ENCODE measurements at regions not wholly inside any gene's neighbourhood (a gene's known extent, or its start where the extent isn't known, plus 50 kb on each side); places are given as distances from the start of the nearest gene placed in this dataset.
A peak's percentile ranks its signal among the peaks of the same experiment; 100 is the strongest.

DNA sequence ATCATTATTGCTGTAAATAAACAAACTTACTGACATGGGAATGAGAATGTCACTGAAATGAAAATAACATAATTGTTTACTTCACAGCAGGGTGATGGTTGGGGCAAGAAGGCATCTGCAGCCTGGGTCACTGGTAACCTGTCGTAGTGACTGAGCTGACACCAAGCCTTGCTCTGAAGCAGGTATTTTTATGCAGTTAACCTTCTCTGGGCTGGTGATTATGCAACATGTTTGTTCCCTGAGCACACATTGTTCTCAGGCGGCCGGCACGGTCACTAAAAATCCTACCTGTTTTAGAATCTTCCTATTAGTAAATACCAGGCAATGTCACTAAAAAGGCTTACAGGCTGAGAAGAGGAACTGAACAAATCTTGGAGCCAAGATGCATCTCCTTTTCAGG is 157.7 kb upstream of the NR3C1 start:
- DNase-seq (ENCODE audit: low read depth): no peak

DNA sequence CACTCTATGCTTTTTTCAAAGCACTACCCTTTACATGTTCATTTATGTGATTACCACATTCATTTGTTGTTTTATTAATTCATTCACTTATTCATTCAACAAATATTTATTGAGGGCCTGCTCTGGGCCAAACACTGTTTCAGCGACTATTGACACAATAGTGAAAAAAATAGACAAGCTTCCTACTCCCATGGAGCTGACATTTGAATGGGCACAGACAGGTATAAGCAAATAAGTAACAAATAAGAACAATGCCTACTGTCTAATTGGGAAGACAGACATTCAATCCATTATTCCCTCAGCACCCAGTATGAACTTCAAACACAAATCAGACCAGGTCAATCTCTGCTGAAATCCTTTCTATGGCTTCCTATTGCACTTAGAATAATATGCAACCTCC is 156.9 kb upstream of the NR3C1 start:
- DNase-seq (ENCODE audit: low read depth): no peak

DNA sequence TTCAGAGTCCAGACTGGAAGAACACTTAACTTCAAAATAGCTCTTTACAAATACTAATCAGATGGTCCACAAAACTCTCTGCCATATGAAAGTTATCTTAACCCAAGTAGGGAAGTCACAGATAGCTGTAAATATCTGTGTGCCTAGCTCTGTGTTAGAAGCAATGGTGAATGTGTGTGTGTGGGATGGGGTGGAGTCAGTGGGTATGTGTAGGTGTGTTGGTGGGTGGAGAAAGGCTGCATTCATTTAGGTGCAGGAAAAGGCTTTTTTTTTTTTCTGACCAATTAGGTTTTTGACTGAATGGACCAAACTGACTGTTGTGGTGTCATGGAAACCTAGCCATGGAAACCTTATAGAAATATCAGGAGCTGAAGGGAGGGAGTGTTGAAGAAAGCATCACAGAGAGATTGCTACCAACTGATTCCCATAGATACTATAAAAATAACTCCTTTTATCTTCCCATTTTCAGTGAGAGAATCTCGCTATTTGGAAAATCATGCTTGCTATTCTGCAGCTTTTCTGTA is 156.2 kb upstream of the NR3C1 start:
- DNase-seq (ENCODE audit: low read depth): no peak

DNA sequence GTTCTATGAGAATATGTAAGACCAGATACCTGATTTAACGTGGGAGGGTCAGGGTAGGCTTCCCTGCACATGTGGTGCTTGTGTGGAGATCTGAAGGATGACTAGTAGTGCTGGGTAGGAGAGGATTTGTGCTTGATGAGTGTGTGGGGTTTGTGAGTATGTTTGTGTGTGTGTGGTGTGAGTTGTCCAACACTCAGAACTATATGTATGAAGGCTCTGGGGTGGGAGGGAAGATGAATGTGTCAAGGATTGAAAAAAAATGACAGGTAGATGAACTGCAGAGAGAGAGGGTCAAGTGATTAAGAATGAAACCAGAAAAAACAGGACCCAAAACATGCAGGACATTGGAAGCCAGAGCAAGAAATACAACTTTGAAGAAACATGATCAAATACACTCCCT is 154.6 kb upstream of the NR3C1 start:
- no peak for DNase-seq (ENCODE audit: low read depth)

DNA sequence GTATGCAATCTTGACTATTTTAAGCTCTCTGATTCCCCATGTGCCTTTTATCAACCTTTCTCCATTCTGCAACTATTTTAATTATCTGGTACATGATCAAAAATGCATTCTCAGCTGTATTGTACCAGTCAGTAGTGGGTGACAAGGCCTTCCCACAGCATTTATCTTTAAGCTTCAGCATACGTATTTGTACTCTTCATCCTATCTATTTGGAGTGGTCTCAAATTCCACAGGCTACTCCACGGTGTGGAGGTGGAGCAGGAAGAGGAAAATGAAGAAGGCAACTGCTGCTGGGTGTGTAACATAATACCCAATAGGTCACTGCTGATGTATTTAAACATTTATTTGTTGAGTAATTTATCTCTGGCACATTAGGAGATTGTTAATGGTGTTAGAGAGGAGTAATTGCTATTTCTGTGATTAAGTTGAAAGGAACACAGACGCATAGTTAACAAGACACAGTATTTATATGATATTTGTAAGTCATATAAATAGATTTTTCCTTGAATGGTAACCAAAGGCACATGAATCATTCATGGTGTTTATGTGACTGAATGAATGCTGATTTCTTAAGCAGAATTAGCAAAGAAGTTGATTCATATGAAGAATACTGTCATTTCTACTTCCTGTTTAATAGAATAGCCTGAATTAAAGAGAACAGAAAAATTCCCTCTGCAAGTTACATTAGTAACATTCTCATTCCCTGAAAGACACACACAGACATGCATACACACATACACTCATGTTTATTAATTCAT is 153.8 kb upstream of the NR3C1 start:
- DNase-seq (ENCODE audit: low read depth): peak; percentile 85

DNA sequence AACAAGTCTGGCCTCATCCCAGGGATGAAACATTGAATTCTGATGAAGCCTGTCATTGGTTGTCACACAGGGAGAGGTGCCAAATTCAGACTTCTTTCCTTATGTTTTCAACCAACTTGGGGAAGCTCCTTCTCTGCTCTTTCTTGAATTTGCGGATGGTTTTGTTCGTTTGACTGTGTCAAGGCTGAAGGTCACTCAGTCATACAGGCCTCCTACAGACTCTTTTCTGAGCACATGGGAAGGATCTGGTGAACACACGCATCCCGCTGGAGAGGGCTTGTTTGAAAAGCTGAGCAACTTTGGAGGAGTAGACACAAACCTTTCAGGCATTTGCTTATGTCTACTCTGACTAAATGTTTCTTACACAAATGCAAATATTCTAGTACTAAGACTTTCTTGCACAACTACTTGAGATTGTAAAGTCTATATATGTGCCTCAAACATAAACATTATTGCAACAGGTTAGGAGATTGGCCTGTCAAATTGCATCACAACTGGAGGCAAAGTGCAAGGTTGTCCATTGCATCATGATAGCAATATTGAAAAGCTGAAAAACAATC is 151.5 kb upstream of the NR3C1 start:
- DNase-seq (ENCODE audit: low read depth): peak; percentile 81

DNA sequence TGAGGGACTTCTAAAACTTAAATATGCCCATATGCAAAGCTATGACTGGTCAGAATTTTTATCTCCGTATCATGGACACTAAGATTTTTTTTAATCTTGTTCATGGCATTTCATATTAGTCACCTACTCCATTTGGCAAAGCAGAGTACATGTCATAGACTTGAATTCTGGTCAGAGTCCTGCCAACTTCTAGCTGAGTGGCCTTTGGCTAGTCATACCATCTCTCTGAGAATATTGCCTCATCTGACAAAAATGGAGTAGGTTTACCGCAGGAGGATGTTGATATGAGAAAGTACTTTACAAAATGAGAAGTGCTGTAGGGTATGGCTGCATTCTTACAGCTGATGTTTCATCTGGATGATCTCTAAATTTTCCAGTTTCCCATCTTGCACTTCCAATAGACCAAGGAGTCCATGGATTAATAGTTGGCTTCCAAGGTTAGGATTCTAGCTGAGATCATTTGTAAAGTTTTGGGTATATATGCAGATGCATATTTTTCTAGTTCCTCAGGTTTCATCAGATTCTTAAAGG is 150.8 kb upstream of the NR3C1 start:
- DNase-seq (ENCODE audit: low read depth): peak; percentile 99

DNA sequence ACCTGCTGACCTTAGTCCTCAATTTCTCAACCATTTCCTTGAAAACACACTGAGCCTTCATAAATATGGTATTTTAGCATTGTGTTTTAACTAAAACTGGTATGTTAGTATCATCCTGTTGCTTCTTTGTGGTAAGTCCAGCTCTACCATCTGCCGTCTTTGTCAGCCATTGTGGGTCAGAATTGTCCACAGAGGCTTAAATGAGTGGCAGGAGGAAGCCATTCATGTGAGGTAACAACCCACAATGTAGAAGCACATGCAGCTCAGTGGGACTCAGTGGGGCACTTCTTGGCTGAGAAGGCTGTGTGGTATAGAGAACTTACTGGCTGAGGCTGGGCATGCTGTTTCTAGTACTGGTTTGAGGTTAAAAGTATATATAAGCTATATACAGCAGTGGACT is 149.2 kb upstream of the NR3C1 start:
- no peak for DNase-seq (ENCODE audit: low read depth)

DNA sequence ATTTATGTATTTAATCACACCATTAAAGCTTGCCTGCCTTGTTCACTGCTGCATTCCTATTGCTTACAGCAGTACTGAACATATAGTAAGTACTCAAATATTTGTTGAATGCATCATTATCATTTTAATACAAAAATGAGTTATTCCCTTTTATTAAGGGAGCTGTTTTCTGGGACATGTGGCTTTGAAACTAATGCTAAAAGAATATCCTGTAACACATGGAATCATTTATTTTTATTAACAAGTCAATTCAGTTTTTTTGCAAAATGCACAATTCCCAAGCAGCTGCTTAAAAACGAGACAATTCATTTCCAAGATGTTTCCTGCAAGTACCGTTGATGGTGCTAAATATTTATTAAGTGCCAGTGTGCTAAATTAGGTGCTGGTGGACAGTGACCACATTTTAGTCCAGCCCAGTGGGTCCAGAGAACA is 148.3 kb upstream of the NR3C1 start:
- no peak for DNase-seq (ENCODE audit: low read depth)

DNA sequence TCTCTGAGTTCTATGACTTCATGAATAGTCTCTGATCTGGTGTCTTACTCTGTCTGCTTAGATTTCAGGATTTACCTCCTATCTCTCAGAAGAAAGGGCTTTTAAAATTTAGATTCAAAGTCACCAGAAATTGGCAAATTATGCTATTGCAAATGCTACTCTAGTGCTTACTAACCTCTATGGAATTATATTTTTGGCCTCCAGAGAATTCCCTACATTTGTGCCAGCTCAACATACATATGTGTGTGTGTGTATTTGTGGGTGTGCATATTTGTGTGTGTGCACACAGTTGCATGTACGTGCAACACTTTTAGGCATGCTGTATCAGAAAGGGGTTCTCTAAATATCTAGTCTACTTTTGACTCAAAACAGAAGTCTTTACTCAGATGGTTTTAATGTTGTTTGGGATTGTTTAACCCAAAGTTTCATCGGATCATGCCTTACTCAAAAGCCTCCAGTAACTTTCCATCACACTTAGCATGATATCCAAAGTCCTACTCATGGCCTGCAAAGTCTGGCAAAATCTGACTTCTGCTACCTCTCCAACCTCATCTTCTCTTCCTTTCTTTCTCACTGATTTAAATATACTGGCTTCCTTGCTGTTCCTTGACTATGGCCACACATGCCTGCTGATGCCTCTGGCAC is 147.6 kb upstream of the NR3C1 start:
- no peak for DNase-seq (ENCODE audit: low read depth)

DNA sequence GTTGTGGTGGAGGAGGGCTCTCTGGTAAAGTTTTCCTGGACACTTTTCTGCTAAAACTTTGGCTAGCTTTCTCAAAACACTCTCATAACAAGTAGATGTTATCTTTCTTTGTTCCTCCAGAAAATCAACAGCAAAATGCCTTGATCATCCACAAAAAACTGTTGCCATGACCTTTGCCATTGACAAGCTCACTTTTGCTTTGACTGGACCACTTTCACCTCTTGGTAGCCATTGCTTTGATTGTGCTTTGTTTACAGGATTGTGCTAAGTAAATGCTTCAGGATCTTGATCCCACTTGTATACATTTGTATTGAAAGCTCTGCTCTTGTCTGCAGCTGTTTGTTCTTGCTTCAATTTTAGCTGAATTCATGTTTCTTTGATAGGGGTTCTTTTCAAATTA is 143.9 kb upstream of the NR3C1 start:
- no peak for DNase-seq (ENCODE audit: low read depth)

DNA sequence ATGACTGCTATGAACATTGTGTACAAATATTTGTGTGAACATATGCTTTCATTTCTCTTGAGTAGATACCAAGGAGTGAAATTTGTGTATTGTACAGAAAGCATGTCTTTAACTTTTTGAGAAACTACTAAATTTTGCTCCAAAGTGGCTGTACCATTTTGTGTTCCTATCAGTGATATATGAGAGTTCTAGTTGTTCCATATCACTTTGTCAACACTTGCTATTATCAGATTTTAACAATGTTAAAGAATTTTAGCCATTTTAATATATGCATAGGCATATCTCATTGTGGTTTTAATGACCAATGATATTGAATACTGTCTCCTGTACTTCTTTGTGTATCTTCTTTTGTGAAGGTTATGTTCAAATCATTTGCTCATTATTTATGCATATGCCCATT is 142.9 kb upstream of the NR3C1 start:
- DNase-seq (ENCODE audit: low read depth): no peak

DNA sequence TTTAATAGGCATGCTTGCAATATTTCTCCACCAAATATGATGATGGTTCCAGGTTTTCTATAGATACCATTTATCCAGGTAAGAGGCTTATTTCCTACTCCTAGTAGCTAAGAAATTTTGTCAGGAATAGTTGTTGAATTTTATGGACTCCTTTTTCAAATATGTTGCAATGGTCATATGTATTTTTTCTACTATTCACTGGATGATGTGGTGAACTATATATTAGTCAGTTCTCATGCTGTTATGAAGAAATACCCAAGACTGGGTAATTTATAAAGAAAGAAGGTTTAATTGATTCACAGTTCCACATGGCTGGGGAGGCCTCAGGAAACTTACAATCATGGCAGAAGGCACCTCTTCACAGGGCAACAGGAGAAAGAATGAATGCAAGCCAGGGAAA is 141.1 kb upstream of the NR3C1 start:
- no peak for DNase-seq (ENCODE audit: low read depth)

DNA sequence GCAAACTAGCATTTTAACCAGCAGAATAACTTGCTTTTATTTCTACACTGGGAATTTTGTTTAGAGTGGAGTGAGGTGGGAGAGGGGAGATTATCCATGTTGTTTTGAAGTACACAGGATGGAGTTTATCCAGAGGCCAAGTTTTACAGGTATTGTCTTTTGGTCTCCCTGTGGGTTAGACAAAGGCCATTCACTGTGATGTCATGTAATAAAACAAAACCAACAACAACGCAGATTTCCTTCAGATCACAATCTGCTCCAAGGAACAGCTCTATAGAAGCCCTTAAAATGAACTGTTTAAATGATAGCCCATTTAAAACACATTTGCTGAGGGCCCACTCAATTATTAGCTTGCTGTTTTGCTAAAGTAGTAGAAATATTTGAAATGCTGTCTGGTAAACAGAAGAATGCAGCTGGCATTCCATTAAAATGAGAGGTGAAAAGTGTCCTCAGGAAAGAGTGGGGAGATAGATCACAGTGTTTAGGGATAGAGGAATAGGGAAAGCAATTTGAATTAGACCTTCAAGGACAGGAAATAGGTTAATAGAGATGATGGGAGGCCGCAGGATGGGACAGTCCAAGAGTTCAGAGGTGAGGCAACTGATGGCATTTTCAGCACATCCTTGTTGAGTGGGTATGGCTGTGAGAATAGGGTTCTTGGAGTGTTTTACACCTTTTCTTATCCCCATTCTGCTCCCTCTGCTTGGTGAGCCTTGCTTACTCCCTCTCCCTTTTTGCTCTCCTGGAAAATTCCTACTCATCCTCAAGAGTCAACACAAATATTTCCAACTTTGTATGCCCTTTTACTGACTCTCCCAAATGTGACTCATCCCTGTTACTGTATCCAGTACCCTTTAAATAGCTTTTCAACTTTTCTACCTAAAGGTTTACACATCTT is 140.1 kb upstream of the NR3C1 start:
- DNase-seq (ENCODE audit: low read depth): peak; percentile 61

DNA sequence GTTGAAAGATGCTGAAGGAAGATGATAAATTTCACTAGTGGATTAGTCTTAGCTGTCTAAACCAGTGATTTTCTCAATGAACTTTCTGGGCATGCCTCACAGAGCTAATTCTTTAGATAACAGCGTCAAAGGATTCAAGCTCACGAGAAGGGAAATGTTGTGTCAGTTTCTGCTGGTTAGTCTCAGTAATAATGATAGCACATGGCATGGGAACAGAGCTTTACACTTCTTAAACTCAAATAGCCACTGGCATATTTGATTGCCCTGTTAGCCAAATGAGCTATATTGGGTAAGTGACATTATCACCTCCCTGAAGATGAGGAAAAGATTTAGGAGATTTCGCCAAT is 139.3 kb upstream of the NR3C1 start:
- peak; percentile 42 for DNase-seq (ENCODE audit: low read depth)

DNA sequence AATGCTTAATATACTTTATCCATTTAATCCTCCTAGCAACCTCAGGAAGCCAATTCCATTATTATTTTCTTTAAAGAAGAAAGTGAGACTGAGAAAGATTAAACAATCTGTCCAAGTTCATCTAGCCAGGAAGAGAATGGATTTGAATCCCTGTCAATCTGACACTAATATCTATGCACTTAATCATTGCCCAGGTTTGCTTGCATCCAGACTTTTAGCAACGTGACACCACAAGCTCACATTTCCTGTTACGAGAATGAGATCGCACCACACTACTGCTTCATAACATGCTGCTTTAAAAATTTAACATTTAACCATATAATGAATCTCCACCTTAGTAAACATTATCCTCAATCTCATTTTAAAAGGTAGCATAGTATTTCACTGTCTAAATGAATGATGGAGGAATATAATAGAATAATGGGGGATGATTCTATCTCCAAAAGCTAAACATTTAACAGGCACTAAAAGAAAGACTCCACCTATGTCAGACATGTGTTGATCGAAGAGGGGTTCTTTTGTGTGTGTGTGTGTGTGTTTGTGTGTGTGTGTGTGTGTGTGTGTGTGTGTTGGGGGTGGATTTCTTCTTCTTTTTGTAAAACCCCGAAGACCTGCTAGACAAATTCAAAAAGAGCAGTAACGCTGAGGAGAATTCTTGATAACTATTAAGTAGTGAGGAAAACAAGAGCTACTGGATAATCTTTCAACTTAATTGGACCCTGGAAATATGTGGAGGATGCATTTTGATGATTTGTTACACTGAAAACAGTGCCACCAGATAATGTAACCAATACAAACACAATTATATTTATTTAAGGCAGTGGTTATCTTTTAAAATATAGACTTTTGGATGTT is 138.7 kb upstream of the NR3C1 start:
- peak; percentile 82 for DNase-seq (ENCODE audit: low read depth)

DNA sequence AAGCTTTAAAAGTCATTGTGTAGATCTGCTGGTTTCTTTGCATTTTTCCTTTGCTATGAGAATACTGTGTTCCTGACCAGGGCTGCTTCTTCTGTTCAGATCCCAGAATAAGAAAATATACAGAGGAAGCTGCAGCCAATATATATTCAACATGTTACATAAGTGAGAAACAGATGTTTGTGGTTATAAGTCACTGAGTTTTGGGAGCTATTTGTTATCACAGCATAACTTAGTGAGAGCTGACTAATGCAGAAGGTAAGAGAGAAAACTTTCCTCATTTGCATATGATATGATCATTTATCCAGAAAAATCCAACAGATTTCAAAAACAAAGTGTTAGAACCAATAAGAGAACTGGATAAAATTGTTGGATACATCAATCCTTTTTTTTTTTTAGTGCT is 136.3 kb upstream of the NR3C1 start:
- DNase-seq (ENCODE audit: low read depth): no peak

DNA sequence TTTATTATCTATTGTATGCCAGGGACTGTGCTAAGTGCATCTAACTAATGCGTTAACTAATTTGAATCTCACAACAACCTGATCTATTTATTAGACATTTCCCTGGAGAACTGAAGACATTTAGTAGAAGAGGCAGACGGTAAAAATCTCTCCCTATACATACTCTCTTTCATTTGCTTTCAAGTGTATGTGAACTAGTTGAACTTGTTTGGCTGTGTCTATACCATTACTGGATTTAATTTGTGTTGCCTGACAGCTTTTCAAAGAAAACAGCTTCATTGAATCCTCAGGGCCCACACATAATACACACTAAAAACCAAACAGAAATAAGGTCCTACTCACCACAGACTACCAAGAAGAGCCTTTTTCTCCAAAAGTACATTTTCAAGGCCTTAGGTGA is 133.6 kb upstream of the NR3C1 start:
- DNase-seq (ENCODE audit: low read depth): no peak

DNA sequence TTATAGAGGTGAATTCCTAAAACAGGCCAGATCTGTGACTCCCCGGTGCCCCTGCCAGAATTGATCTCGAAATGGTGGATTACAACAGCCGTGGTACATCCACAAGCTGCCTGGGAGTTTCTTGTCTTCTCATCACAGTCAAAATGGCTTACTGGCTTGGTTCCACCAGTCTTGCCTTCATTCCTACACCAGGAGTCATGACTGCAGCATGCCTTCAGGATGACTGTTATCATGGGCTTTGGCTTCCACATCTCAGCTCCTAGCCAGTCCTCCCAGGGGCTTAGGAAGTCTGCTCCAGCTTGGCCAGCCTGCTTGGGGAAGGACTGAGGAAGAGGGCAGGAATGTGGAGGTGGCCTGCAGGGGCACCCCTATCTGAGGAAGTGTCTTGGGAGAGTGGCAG is 132.9 kb upstream of the NR3C1 start:
- DNase-seq (ENCODE audit: low read depth): peak; percentile 99

DNA sequence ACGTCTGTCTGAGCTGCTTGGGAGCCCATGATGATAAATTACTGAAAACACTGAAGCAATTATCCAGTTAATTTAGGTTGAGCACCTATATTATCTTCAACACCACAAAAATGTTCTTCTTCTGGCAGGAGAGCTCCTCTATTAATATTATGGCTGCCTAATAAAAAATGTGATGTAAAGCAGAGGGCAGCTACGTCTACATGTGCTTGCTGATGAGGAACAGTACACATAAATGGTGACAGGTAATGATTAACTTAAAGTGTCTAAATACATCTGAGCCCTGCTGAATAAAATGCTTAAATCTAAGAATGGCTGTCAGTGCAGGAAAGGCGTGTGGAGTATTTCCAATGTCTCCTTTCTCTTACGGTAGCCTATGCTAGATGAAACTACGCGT is 131.3 kb upstream of the NR3C1 start:
- no peak for DNase-seq (ENCODE audit: low read depth)

Measured in iris pigment epithelial cell (primary cell).